AG08395 (cell line): ENCODE measurements at regions not wholly inside any gene's neighbourhood (a gene's known extent, or its start where the extent isn't known, plus 50 kb on each side); places are given as distances from the start of the nearest gene placed in this dataset.
"Not testable (repeated sequence)": the region's sequence is repeated elsewhere in the genome, so short reads cannot be mapped to it uniquely, and the experiment has no call there.

Source experiments
- DNase-seq: peaks from one replicate; pipeline ENCODE4 v3.0.0; 2012; ENCODE audit warnings: mixed read lengths, low spot score

- DNase-seq: no peak
Measured at GRCh38 chr12:131192951-131193350, 239.2 kb downstream of the ADGRD1 start.

GRCh38 chr12:131194166-131194565 is 240.5 kb downstream of the ADGRD1 start:
- no peak for DNase-seq

DNA sequence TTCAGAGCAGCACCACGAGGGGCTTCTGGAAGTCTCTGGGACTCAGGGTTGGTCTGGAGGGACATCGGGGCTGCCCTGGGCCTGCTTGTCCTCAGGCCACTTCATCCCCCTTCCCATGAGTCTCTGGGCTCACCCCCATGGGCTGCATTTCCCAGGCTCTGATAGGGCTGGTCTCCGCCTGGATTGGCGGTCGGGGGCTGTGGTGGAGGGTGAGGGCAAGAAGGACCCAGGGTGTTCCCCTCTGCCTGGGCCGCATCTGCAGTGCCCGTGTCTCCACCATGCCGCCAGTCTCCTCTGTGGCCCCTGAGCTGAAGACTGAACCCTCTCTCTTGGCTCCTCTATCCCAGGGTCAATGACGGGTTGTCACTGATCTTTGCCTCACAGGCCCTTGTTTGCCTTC is 242.1 kb downstream of the ADGRD1 start:
- DNase-seq: no peak

- no peak for DNase-seq
Measured at GRCh38 chr12:131196220-131196619, 242.5 kb downstream of the ADGRD1 start.

DNA sequence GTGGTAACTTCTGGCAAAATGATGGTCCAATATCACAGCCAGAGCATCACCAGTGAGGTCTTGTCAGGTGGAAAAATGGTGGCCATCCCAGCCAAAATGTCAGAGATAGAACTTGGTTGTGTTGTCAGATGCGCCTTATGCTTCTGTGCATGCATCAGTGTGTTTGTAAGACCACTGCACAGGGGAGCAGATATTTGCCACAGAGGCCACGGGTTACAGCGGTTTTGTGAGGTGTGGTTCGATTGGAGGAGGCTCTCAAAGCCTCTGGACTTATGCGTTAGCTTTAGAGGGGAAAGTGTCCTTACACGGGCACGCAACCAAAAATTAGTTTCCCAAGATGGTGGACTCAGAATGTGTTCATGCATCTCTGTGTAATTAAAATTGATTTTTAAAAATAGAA is 243.8 kb downstream of the ADGRD1 start:
- no peak for DNase-seq

GRCh38 chr12:131199221-131199620 is 245.5 kb downstream of the ADGRD1 start:
- no peak for DNase-seq

DNA sequence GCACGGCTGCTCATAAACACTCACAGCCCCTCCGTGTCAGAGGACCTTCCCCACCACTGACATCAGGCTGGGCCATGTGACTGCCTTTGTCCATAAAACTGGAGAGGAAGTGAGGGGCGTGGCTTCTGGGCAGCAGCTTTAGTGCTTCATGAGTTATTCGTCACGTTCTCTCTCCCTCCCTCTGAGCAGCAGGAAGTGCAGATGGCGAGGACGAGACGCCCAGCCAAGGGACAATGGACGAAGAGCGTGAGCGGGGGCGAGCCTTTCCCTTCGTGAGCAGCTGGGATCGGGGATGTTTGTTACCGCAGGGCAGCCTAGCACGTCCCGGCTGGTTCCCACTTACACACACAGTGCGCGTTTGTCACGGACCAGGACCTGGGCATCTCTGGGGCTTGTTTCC is 248.2 kb downstream of the ADGRD1 start:
- not testable (repeated sequence) for DNase-seq

DNA sequence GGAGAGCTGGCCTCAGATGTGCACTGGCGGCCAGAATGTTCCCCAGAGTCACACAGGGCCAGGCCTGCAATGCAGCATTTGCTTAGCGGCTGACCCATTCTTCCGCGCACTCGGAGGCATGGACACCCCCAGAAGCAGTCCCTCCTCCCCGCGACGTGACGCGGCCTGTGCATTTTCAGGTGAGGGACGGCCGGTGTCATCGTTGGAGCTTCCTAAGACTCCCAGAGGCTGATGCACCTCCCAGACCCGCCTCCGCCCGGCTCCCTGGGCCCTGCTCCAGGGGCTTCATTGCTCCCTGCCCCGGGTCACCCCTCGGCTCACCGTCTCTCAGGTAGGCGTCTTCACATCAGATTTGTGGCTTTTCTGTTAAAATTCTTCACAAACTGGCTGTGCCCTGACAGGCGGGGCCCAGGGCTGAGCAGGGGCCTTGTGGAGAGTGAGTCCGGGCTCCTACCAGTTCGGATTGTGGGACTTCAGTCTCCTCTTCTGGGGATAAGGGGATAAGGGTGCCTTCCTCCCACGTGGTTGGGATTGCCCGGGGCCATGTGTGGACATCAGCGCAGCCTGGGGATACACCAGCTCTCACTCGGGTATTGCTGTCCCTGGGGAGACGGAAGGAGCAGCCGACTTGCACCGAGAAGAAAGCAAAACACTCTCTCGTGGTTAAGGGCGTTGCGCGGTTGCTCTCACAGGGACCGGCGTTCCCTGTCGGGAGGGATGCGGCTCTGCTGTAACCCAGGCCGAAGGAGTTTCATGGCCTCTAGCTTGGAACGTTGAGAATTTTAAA is 249.1 kb downstream of the ADGRD1 start:
- DNase-seq: no peak

DNA sequence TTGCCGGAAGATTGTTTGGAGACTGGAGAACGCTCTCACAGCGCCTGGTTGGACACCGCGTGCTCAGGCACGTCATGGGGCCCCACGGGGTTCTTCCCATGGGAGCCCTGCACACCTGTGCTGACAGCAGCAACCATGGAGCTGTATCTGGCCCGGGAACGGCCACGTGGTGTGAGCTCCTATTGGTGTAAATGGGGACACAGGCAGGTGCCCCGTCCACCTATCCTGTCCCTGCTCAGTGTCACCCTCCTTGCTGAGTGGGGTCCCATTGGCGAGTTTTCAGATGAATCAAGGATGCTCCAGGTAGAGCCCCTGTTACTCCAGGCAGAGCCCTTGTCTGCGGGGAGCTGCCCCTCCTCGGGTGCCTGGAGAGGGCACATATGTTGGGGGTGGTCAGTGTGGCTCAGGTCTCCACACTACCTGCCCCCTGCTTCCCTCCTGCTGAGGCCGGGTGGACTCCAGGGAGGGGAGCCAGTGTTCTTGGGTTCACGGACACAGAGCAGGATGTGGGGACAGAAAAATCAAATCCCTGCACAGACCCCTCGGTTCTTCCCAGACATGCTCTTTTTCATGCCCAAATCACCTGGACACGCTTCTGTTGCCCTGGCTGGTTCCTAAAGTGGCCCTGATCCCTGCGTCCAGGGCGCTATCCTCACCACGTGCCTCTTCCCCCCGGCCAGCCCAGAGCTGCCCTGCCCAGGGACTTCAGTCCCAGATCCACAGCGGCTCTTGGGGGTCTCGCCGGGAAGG is 250.1 kb downstream of the ADGRD1 start:
- DNase-seq: no peak

DNA sequence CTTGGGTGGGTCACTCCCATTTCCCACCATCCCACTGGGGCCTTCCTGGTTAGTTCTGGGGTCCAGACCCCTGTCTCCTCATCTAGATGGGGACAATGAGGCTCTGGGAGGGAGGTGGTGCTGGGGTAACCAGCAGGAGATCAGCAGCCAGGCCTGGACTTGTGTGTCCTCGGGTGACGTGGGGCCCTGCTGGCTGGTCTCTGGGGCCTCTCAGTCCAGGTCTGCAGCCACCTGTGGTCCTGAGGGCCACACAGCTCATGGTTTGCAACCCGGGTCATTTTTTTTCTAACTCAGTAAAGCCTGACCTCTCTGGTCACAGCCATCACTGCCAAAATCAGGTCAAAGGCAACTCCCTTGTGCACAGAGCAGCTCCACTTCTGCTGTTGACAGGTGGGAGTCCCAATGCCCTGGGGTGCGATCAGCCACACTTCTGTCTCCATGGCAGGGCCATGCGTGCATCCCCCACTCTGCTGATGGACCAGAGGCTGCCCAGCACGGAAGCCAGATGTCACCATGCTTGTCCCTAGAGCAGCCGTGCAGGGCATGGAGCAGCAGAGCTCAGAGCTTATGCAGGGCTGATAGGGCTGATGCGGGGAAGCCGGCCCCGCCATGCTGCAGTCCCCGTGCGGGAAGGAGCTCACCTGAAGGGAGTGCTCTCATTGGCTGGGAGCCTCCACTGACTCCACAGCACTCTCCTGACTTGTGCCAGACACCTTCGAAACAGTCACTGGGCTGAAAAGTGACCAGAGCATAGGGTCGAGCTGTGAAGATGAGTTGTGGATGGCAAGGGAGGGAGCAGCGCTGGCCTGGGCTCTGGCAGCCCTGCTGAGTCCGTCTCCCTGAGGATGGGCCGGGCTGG is 250.9 kb downstream of the ADGRD1 start:
- no peak for DNase-seq

DNA sequence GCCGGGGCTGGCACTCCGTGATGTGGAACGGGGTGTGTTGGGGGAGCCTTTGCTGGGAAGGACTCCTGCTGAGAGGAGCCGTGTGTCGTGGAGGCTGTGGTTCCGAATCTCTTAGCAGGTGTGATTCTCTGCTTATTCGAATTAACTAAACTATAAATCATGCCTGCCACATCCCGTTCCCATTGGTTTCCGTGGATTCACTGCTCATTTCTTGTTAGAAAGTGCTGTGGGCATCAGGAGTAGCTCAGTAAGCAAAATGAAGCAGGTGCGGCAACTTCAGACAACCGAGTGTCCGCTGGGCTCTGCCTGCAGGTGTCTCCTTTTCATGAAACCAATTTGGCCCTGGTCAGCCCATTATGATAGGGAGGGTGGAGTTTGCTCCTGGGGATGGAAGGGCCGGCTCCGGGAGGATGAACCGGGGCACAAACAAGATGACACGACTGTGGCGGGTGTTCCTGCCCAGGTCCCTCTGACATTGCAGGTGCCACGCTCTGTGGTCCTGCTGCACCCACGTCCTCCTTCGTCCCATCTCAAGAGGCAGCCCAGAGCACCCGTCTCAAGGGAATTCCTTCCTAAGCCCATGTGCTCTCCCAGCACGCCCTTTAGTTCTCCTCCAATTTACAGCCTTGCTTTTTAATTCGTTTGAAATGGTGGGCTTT is 251.7 kb downstream of the ADGRD1 start:
- DNase-seq: not testable (repeated sequence)

GRCh38 chr12:131206630-131207299 is 253.1 kb downstream of the ADGRD1 start:
- DNase-seq: not testable (repeated sequence)

GRCh38 chr12:131207300-131207660 is 253.6 kb downstream of the ADGRD1 start:
- not testable (repeated sequence) for DNase-seq

DNA sequence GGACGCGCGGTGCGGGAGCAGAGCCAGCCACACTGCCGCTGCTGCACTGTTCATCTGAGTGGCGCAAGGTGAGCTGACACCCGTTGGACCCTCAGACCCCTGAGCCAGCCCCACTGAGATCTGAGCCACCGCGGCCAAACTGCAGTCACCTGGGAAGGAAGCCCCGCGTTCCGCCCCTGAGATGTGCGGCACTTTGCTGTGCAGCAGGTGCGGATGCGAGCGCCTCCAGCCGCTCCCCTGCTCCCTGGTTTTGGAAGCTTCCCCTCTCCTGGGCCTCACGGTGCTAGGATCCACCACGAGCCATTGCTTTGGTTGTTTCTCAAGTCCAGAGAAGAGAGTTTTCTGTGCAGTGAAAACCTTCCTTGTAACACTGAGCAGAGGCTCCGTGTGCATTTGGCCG is 254.1 kb downstream of the ADGRD1 start:
- not testable (repeated sequence) for DNase-seq

DNA sequence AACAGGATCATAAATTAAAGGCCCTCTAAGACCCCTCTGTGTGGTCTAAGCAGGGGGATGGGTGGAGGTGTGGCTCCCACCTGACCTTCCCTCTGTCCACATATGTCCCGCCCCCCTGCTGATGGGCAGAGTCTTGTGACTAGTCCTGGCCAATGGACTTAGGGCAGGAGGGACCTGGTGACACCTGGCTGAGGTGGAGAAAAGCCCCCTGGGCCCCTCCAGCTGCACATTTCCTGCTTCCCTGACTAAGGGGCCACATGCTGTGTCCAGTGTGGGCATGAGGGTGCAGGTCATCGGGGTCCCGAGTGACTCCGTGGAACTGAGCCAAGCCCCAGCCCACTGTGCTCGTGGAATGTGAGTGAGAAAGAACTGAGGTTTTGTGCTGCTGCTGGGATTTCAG is 254.7 kb downstream of the ADGRD1 start:
- no peak for DNase-seq

- DNase-seq: no peak
Measured at GRCh38 chr12:131209082-131210070, 255.7 kb downstream of the ADGRD1 start.

- no peak for DNase-seq
Measured at GRCh38 chr12:131210506-131211339, 257.0 kb downstream of the ADGRD1 start.

- DNase-seq: no peak
Measured at GRCh38 chr12:131211340-131211938, 257.7 kb downstream of the ADGRD1 start.

GRCh38 chr12:131213896-131214442 is 260.3 kb downstream of the ADGRD1 start:
- no peak for DNase-seq
